Smooth muscle cell (in vitro differentiated cells): ENCODE measurements at regions not wholly inside any gene's neighbourhood (a gene's known extent, or its start where the extent isn't known, plus 50 kb on each side); places are given as distances from the start of the nearest gene placed in this dataset.

Source experiments
- DNase-seq: peaks from one replicate; lab custom pipeline; 2025; ENCODE audit not compliant: unreplicated experiment; lab: John Stamatoyannopoulos, UW
- H2AFZ ChIP-seq: fragments of 200-600 bp; sonication (generic); 2 replicates; pipeline ENCODE4 v1.6.0; 2016; ENCODE audit warnings: antibody characterized with exemption, low read depth, mild to moderate bottlenecking
- H3F3A ChIP-seq: fragments of 200-600 bp; sonication (generic); 2 replicates; pipeline ENCODE4 v1.6.0; 2017; ENCODE audit warnings: antibody characterized with exemption, low read depth
- H3K27ac ChIP-seq: fragments of 200-600 bp; sonication (generic); 2 replicates; pipeline ENCODE4 v1.5.1; 2016; ENCODE audit warnings: low read depth, mild to moderate bottlenecking
- H3K27me3 ChIP-seq: fragments of 200-600 bp; sonication (generic); 2 replicates; pipeline ENCODE4 v1.6.1; 2016; ENCODE audit warnings: low read depth, mild to moderate bottlenecking
- H3K36me3 ChIP-seq: fragments of 200-600 bp; sonication (generic); 2 replicates; pipeline ENCODE4 v1.5.1; 2016; ENCODE audit warnings: low read depth
- H3K4me1 ChIP-seq: fragments of 200-600 bp; sonication (generic); 2 replicates; pipeline ENCODE4 v1.5.1; 2016; ENCODE audit warnings: low read depth
- H3K4me2 ChIP-seq: fragments of 200-600 bp; sonication (generic); 2 replicates; pipeline ENCODE4 v1.6.0; 2016; ENCODE audit warnings: mild to moderate bottlenecking
- H3K4me3 ChIP-seq: fragments of 200-600 bp; sonication (generic); 2 replicates; pipeline ENCODE4 v1.5.1; 2016; ENCODE audit warnings: mild to moderate bottlenecking
- H3K79me2 ChIP-seq: fragments of 200-600 bp; sonication (generic); 2 replicates; pipeline ENCODE4 v1.6.0; 2016; ENCODE audit warnings: low read depth, mild to moderate bottlenecking
- H3K9ac ChIP-seq: fragments of 200-600 bp; sonication (generic); 2 replicates; pipeline ENCODE4 v1.6.0; 2016; ENCODE audit warnings: low read depth
- H3K9me3 ChIP-seq: fragments of 200-600 bp; sonication (generic); replicated peaks from 2 replicates; pipeline ENCODE4 v1.5.1; 2016; ENCODE audit warnings: low read depth
- H4K20me1 ChIP-seq: fragments of 200-600 bp; sonication (generic); 2 replicates; pipeline ENCODE4 v1.6.0; 2016; ENCODE audit warnings: low read depth
- WGBS: methylation state at CpG from one replicate; pipeline ENCODE4 v1.1.7; 2016; ENCODE audit warnings: low lambda C conversion rate; 5-methylcytosine and 5-hydroxymethylcytosine counted together
- TF ChIP-seq, protein P1 (sequence below): fragments of 200-600 bp; sonication (generic); IDR thresholded peaks from 2 replicates; pipeline ENCODE4 v1.5.1; 2017; ENCODE audit warnings: borderline replicate concordance, mild to moderate bottlenecking, antibody characterized with exemption; ENCODE audit not compliant: insufficient read depth, poor library complexity, severe bottlenecking

DNA sequence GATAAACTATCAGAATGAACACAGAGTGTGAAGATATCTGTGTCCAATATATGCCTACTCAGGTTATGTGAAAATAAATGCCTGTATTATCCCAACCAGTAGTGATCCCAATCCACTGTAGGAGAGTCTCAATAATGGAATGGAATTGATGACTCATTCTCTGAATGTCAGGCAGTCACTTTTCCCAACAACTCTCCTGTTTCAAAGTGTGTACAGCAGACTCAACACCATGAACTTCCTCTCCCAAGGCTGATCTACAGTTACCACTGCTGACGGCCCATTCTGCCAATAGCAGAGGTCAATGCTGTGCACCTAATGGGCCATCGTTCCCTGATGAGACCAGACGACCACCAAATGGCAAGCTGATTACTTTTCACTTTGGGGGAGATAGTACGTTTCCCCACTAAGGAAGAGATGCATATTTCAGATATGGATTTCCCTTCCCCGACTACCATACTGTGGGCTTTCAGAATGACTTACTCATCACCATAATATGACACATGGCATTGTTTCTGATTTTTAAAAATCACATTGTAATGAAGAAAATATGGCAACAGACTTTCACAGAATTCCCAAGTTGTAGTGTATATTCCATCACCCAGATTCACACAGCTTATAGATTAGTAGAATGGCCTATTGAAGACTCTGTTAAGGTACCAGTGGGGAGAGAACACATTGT is 601.7 kb upstream of the VRK2 start:
- H4K20me1 ChIP-seq, result no peaks in the 10 kb centered on the region
- H3K4me3 ChIP-seq, result no peak overlapping the region
- TF ChIP-seq, protein P1, sequence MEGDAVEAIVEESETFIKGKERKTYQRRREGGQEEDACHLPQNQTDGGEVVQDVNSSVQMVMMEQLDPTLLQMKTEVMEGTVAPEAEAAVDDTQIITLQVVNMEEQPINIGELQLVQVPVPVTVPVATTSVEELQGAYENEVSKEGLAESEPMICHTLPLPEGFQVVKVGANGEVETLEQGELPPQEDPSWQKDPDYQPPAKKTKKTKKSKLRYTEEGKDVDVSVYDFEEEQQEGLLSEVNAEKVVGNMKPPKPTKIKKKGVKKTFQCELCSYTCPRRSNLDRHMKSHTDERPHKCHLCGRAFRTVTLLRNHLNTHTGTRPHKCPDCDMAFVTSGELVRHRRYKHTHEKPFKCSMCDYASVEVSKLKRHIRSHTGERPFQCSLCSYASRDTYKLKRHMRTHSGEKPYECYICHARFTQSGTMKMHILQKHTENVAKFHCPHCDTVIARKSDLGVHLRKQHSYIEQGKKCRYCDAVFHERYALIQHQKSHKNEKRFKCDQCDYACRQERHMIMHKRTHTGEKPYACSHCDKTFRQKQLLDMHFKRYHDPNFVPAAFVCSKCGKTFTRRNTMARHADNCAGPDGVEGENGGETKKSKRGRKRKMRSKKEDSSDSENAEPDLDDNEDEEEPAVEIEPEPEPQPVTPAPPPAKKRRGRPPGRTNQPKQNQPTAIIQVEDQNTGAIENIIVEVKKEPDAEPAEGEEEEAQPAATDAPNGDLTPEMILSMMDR, result no peak
- no peak overlapping the region for H2AFZ ChIP-seq
- H3K27me3 ChIP-seq, result no peaks in the 10 kb centered on the region
- peaks cover 5% of the 10 kb centered on the region for H3F3A ChIP-seq
- H3K9ac ChIP-seq, result peak overlapping the region; percentile 84
- no peaks in the 10 kb centered on the region for H3K79me2 ChIP-seq
- peak overlapping the region; percentile 96 for H3K27ac ChIP-seq
- no peak for DNase-seq
- 76% methylated on average over 5 of the region's 5 CpGs for WGBS
- H3K4me2 ChIP-seq, result peak overlapping the region; percentile 48
- no peaks in the 10 kb centered on the region for H3K9me3 ChIP-seq
- H3K36me3 ChIP-seq, result no peaks in the 10 kb centered on the region
- no peaks in the 10 kb centered on the region for H3K4me1 ChIP-seq

DNA sequence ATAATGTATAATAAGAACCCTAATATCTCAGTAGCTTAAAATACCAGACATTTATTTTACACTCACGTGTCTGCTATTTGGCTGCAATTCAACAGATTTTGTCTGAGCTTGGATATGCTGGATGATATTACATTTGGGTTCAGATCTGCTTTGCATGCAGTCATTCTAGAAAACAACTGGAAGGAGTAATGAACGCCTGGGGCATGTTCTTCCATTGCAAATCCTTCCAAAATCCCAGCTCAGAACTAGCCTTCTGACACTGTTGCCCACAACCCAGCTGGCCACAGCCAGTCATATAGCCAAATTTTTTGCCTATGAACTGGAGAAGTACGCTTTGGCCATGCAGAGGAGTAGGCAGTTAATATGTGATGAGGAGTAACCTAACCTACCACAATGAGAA is 597.8 kb upstream of the VRK2 start:
- no peaks in the 10 kb centered on the region for H4K20me1 ChIP-seq

GRCh38 chr2:57450170-57450569 is 596.4 kb upstream of the VRK2 start:
- Histone ChIP-seq H3K27ac (no peak overlapping the region), H3K79me2 (no peaks in the 10 kb centered on the region), H4K20me1 (no peaks in the 10 kb centered on the region), H2AFZ (no peak overlapping the region), H3F3A (no peaks in the 10 kb centered on the region), H3K4me3 (no peak overlapping the region), H3K9me3 (no peaks in the 10 kb centered on the region), H3K27me3 (no peaks in the 10 kb centered on the region), H3K4me2 (no peak overlapping the region), H3K4me1 (no peaks in the 10 kb centered on the region), H3K36me3 (no peaks in the 10 kb centered on the region), H3K9ac (no peak overlapping the region)
- no peak for DNase-seq
- TF ChIP-seq, protein P1, result no peak

More for the DNA sequence above, 597.8 kb upstream of the VRK2 start:
- no peaks in the 10 kb centered on the region for H3K27me3 ChIP-seq
- H3K9ac ChIP-seq, result no peak overlapping the region
- no peaks in the 10 kb centered on the region for H3K79me2 ChIP-seq
- no peaks in the 10 kb centered on the region for H3K4me1 ChIP-seq
- H2AFZ ChIP-seq, result no peak overlapping the region
- no peak overlapping the region for H3K4me2 ChIP-seq
- no peak for DNase-seq
- no peak overlapping the region for H3K4me3 ChIP-seq
- H3K36me3 ChIP-seq, result no peaks in the 10 kb centered on the region
- H3F3A ChIP-seq, result no peaks in the 10 kb centered on the region
- WGBS, result 60% methylated on average over 3 of the region's 3 CpGs
- no peak overlapping the region for H3K27ac ChIP-seq
- TF ChIP-seq, protein P1, result no peak
- no peaks in the 10 kb centered on the region for H3K9me3 ChIP-seq

DNA sequence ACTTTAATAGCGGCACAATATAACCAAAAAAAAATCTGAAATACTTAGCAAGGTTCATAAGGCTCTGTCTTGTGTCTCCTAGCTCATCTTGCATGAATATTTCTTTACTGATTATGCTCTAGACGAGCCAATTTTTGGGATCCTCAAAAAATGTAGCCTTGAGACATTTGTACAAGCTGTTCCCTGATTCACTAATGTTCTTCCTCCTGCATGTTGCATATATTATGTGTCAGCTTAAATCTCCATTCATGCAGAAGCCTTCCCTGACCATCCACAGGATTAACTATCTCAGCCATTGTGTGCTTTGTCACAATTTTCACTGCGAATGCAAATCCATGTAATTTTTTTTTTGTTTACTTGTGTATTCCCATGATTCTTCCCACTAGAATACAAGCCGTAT is 594.0 kb upstream of the VRK2 start:
- Histone ChIP-seq H3K9ac (no peak overlapping the region), H3K4me3 (no peak overlapping the region), H2AFZ (no peak overlapping the region), H3K4me2 (no peak overlapping the region), H3K27ac (no peak overlapping the region), H3K4me1 (no peaks in the 10 kb centered on the region), H3F3A (no peaks in the 10 kb centered on the region), H3K9me3 (no peaks in the 10 kb centered on the region), H4K20me1 (no peaks in the 10 kb centered on the region), H3K36me3 (no peaks in the 10 kb centered on the region), H3K27me3 (no peaks in the 10 kb centered on the region), H3K79me2 (no peaks in the 10 kb centered on the region)
- TF ChIP-seq, protein P1, result no peak
- no peak for DNase-seq
- 79% methylated on average over 4 of the region's 4 CpGs for WGBS
